B cell (primary cell): ENCODE measurements at regions not wholly inside any gene's neighbourhood (a gene's known extent, or its start where the extent isn't known, plus 50 kb on each side); places are given as distances from the start of the nearest gene placed in this dataset.

Experiments used
- CTCF ChIP-seq: fragments of 200-600 bp; IDR thresholded peaks from one replicate; pipeline ENCODE4 v1.8.0; 2022; ENCODE audit warnings: antibody characterized with exemption, mild to moderate bottlenecking
- EZH2 ChIP-seq: IDR thresholded peaks from 2 replicates; pipeline ENCODE4 v1.6.1; 2012; ENCODE audit warnings: borderline replicate concordance, low read depth, mild to moderate bottlenecking, moderate library complexity, low read length; ENCODE audit not compliant: insufficient read depth, poor library complexity, severe bottlenecking

GRCh38 chrX:45818913-45819312 lies 618.2 kb upstream of the DIPK2B start:
- TF ChIP-seq CTCF (no peak), EZH2 (no peak)
